ENCODE measurements at regions not wholly inside any gene's neighbourhood (a gene's known extent, or its start where the extent isn't known, plus 50 kb on each side); places are given as distances from the start of the nearest gene placed in this dataset.

DNA sequence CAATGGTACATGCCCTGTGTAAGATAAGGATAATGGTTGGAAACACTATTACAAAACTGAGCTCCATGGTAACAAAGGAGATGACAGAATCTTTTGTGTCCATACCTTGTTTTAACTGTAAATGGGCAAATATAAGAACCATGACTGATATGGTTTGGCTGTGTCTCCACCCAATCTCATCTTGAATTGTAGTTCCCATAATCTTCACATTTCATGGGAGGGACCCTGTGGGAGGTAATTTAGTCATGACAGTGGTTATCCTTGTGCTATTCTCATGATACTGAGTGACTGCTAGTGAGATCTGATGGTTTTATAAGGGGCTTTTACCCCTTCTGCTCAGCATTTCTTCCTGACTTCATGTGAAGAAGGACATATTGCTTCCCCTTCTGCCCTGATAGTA is 211.7 kb upstream of the RGPD4 start:
- Histone ChIP-seq H3K36me3 (no peaks in the 10 kb centered on the region), H3K27me3 (replicated peaks) (no peaks in the 10 kb centered on the region), H3K4me1 (replicated peaks) (no peaks in the 10 kb centered on the region), H3K9me3 (replicated peaks) (0 out of 2 replicates have a peak, but pooled peaks cover 8% of the 10 kb centered on the region), H3K4me3 (no peak overlapping the region), H3K27ac (no peak overlapping the region)
- no peak for DNase-seq (ENCODE audit: low read depth in 1 of 2, low spot score in 2 of 2)

DNA sequence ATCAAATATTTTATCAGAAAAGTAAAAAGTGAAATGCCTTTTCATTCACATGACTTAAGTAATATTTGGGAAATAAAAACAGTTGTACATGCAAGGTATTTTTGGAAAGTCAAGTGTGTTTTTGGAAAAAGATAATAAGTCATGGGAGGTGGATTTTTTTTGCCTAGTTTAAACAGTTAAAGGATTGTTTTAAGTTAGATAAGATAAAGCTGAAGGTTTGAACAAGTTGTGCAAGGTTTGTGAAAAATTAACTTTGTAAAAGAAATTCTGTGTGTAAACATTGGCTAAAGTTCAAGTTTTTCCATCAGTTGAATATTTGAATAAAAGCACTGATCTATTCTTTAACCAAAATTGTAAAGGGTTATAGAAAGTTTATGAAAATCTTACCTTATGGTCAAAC is 207.9 kb upstream of the RGPD4 start:
- Histone ChIP-seq H3K9me3 (replicated peaks) (0 out of 2 replicates have a peak, but pooled peaks cover 11% of the 10 kb centered on the region), H3K36me3 (no peaks in the 10 kb centered on the region), H3K4me1 (replicated peaks) (no peaks in the 10 kb centered on the region), H3K4me3 (no peak overlapping the region), H3K27ac (no peak overlapping the region), H3K27me3 (replicated peaks) (no peaks in the 10 kb centered on the region)
- DNase-seq (ENCODE audit: low read depth in 1 of 2, low spot score in 2 of 2) = no peak

DNA sequence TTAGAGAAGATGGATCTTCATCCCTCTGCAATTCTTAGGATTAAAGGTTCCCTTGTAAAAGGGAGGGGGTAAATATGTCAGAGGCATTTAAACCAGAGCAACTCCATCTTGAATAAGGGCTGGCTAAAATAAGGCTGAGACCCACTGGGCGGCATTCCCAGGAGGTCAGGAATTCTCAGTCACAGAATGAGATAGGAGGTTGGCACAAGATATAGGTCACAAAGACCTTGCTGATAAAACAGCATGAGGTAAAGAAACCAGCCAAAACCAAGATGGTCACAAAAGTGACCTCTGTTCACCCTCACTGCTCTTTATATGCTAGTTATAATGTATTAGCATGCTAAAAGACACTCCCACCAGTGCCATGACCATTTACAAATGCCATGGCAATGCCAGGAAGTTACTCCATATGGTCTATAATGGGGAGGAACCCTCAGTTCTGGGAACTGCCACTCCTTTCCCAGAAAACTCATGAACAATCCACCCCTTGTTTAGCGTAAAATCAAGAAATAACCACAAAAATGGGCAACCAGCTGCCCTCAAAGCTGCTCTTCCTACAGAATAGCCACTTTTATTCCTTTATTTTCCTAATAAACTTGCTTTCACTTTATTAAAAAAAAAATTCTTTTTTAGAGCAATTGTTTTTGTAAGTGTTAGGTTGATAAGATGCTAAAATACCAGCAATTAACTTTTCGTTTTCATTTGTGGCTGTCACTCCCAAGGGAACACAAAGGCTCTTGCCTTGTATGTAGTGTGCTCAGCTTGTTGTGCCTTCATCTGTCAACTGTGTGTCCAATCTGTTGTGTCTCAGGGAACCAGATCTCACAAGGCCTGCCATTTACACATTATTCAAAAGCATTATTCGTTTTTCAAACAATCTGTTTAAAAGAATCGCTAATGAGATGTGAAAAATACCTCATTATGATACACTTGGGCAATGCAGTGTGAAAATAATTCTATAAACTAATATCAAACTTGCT is 205.2 kb upstream of the RGPD4 start:
- no peak overlapping the region for H3K27ac ChIP-seq
- H3K27me3 ChIP-seq (replicated peaks) = no peaks in the 10 kb centered on the region
- 0 out of 2 replicates have a peak, but pooled peaks cover 11% of the 10 kb centered on the region for H3K9me3 ChIP-seq (replicated peaks)
- no peak overlapping the region for H3K4me3 ChIP-seq
- no peaks in the 10 kb centered on the region for H3K4me1 ChIP-seq (replicated peaks)
- no peak for DNase-seq (ENCODE audit: low read depth in 1 of 2, low spot score in 2 of 2)
- H3K36me3 ChIP-seq = no peaks in the 10 kb centered on the region

DNA sequence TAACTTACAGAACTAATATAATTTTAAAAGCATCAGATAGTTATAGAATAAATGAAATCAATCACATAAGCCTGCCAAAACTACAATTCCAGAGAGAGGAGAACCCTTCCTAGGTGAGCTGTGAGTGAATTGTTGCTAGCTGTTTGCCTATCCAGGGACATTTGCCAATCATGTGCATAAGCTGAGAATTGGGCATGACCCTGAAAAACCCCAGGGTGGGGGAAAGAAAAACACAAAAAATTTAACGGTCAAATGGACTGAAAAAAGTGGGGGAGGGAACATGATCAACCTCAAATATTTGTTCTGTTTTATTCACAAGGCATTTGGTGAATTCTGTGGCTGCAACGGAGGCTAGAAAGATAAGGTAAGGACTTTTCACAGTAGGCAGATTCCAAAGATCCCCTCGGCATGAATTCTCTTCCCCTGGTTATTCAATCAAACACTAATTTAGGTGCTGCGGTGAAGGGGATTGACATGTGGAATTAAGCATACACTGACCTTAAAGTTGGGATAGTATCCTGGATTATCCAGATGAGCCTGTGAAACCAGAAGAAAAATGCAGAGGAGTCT is 203.9 kb upstream of the RGPD4 start:
- Histone ChIP-seq H3K4me3 (no peak overlapping the region), H3K9me3 (replicated peaks) (0 out of 2 replicates have a peak, but pooled peaks cover 10% of the 10 kb centered on the region), H3K4me1 (replicated peaks) (no peaks in the 10 kb centered on the region), H3K27ac (no peak overlapping the region), H3K36me3 (no peaks in the 10 kb centered on the region), H3K27me3 (replicated peaks) (no peaks in the 10 kb centered on the region)
- no peak for DNase-seq (ENCODE audit: low read depth in 1 of 2, low spot score in 2 of 2)

DNA sequence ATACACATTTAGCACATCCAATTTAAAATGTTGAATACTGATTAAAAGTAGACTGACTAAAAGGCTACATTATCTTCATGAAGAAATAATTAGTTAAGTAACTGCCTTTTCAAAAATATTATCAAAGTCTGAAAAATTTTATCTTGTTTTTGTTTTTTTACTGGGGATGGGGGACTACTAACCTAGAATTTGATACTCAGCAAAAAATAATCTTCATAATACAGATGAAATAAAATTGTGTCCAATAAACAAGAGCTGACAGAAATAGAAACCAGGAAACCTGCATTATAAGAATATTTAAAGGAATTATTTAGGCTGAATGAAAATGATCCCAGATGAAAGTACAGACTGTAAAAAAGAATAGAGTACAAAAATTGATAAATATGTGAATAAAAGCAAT is 200.7 kb upstream of the RGPD4 start:
- Histone ChIP-seq H3K4me1 (replicated peaks) (no peaks in the 10 kb centered on the region), H3K36me3 (no peaks in the 10 kb centered on the region), H3K27ac (no peak overlapping the region), H3K27me3 (replicated peaks) (no peaks in the 10 kb centered on the region), H3K9me3 (replicated peaks) (no peaks in the 10 kb centered on the region), H3K4me3 (no peak overlapping the region)
- DNase-seq (ENCODE audit: low read depth in 1 of 2, low spot score in 2 of 2) = no peak

DNA sequence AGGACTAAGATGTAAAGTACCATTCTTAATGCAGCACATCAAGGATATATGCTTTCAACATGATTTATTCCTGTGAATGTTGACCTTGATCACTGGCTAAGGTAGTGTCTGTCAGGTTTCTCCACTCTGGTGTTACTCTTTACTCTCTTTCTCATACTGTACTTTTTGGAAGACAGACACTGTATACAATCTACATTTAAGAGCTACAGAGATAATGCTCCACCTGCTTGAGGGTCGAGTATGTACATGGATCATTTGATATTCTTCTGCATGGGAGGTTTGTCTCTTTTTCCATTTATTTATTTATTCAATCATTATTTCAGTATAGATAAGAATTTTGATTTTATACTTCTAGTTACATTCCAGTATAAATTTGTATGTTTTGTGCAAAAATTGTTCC is 199.5 kb upstream of the RGPD4 start:
- Histone ChIP-seq H3K27me3 (replicated peaks) (no peaks in the 10 kb centered on the region), H3K36me3 (no peaks in the 10 kb centered on the region), H3K27ac (no peak overlapping the region), H3K9me3 (replicated peaks) (no peaks in the 10 kb centered on the region), H3K4me3 (no peak overlapping the region), H3K4me1 (replicated peaks) (no peaks in the 10 kb centered on the region)
- DNase-seq (ENCODE audit: low read depth in 1 of 2, low spot score in 2 of 2) = no peak

DNA sequence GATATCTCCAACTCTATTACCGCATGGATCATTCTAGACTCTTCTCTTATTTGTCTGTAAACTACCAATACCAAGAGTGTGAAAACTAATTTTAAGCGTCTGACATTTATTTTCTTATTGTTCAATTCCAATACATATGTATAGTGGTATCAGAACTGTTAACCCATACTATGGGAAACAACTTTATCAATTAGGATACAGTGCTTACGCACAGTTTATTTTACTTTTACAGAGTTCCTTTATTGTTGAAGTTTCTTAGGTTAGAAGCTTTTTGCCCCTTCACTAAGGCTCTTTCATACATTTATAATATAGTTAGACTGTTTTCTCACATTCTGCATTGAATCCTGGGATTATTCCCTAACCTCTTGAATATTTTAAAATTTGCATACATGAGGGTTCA is 198.8 kb upstream of the RGPD4 start:
- Histone ChIP-seq H3K9me3 (replicated peaks) (no peaks in the 10 kb centered on the region), H3K36me3 (no peaks in the 10 kb centered on the region), H3K4me1 (replicated peaks) (no peaks in the 10 kb centered on the region), H3K27ac (no peak overlapping the region), H3K4me3 (no peak overlapping the region), H3K27me3 (replicated peaks) (no peaks in the 10 kb centered on the region)
- DNase-seq (ENCODE audit: low read depth in 1 of 2, low spot score in 2 of 2) = no peak

DNA sequence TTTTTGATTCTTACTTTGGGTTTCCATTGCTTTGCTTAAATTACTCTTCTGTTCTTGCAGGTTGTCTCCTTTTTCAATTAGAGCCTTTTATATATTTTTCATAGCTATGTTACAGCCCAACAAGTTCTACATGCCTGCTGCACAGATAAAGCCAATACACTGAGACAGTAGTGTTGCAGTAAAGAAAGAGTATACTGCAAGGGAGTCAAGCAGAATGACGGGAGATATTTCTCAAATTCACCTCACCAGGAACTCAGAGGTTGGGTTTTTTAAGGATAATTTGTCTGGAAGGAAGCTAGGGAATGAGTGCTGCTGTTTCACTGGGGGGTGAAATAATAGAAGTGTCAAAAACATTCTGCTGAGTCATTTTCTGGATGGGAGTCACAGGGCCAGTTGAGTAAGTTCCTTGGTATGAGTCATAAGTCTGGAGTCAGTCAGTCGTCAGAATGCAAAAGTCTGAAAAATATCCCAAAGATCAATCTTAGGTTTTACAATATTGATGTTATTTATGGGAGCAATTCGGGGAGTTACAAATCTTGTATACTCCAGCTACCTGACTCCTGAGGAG is 193.0 kb upstream of the RGPD4 start:
- H3K27ac ChIP-seq = peak overlapping the region; percentile 48
- H3K4me1 ChIP-seq (replicated peaks) = peaks cover 7% of the 10 kb centered on the region; the same call in 1 of the 2 replicates
- no peaks in the 10 kb centered on the region for H3K36me3 ChIP-seq
- H3K9me3 ChIP-seq (replicated peaks) = no peaks in the 10 kb centered on the region
- H3K4me3 ChIP-seq = no peak overlapping the region
- no peaks in the 10 kb centered on the region for H3K27me3 ChIP-seq (replicated peaks)
- peak; percentile 45 to 46 for DNase-seq (ENCODE audit: low read depth in 1 of 2, low spot score in 2 of 2)

DNA sequence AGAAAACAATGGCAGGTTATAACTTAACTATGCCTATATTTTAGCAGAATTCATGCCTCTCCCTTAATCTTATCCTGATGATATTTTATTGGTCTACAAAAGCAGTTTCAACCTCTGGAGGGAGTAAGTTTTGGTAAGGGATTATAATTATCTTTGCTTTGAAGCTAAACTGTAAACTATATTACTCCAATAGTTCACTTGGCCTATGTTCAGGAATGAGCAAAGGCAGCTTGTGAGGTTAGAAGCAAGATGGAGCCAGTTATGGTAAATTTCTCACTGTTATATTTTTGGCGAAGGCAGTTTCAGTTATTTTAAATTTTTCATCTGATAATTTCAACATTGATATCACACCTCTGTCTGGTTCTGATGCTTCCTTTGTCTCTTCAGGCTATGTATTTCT is 192.5 kb upstream of the RGPD4 start:
- Histone ChIP-seq H3K27ac (peak overlapping the region; percentile 48), H3K36me3 (no peaks in the 10 kb centered on the region), H3K9me3 (replicated peaks) (no peaks in the 10 kb centered on the region), H3K4me3 (no peak overlapping the region), H3K27me3 (replicated peaks) (no peaks in the 10 kb centered on the region), H3K4me1 (replicated peaks) (peaks cover 7% of the 10 kb centered on the region; the same call in 1 of the 2 replicates)
- DNase-seq (ENCODE audit: low read depth in 1 of 2, low spot score in 2 of 2) = peak in 1 of 2 experiments; percentile 8

DNA sequence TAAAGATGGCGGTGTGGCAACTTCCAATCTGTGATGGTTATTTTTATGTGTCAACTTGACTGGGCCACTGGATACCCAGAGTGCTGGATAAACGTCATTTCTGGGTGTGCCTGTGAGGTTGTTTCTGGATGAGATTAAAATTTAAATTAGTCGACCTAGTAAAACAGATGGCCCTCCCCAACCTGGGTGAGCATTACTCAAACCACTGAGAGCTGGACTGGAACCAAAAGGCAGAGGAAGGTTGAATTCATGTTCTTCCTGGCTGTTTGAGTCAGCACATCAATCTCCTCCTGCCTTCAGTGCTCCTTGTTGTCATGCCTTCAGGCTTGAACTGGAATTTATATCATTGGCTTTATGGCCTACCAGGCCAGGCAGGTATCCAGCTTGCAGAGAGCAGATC is 190.8 kb upstream of the RGPD4 start:
- Histone ChIP-seq H3K9me3 (replicated peaks) (no peaks in the 10 kb centered on the region), H3K4me3 (no peak overlapping the region), H3K36me3 (no peaks in the 10 kb centered on the region), H3K27me3 (replicated peaks) (no peaks in the 10 kb centered on the region), H3K27ac (no peak overlapping the region), H3K4me1 (replicated peaks) (peaks cover 7% of the 10 kb centered on the region; the same call in 1 of the 2 replicates)
- DNase-seq (ENCODE audit: low read depth in 1 of 2, low spot score in 2 of 2) = no peak

DNA sequence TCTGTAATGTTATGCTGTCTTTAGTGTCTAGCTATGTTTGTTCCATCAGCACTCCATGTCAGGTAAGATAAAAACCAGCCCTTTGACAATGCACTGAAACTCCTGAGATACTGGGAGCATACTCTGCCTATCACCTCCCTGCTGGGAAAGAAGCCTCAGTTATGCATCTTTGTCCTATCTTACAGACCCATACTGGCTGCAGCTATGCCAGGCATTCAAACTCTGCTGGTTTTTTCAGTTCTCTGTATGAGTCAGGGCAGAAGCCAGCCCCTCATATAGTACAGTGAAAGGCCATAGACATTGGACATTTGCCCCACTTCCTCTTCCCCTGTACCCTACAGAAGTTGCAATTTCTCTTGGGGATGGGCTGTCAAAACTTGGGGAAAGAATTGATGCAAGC is 181.1 kb upstream of the RGPD4 start:
- no peak for DNase-seq (ENCODE audit: low read depth in 1 of 2, low spot score in 2 of 2)
- H3K27ac ChIP-seq = no peak overlapping the region
- H3K27me3 ChIP-seq (replicated peaks) = no peaks in the 10 kb centered on the region
- no peaks in the 10 kb centered on the region for H3K4me1 ChIP-seq (replicated peaks)
- H3K36me3 ChIP-seq = no peaks in the 10 kb centered on the region
- H3K4me3 ChIP-seq = no peak overlapping the region
- 0 out of 2 replicates have a peak, but pooled peaks cover 6% of the 10 kb centered on the region for H3K9me3 ChIP-seq (replicated peaks)

DNA sequence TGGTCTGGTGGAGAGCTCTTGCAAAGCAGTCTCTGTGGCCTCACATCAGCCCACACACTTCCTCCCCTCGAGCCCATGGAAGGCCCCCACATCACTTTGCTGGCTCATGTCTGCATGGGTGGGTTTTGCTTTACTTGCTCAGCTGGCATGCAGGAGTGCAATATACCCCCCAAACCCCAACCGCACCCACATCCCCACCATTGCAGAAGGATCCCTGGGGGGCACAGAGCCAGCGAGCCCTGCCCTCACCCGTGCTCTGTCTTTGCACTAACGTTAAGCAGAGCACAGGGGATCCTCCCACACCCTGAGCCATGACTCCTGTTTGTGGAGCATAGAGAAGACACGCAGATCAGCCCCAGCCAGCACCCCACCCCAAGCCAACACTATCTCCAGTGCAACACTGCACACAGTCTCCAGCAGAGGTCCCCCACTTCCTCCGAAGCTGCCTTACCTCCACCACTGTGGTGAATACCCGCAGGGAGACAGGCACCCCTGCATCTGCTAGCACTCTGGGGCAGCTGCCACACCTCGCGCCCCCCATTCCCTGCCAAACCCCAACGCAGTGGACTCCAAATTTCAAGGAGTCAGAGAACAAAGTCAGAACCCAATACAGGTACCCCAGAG is 177.8 kb upstream of the RGPD4 start:
- Histone ChIP-seq H3K27ac (no peak overlapping the region), H3K4me3 (no peak overlapping the region), H3K36me3 (no peaks in the 10 kb centered on the region), H3K4me1 (replicated peaks) (no peaks in the 10 kb centered on the region), H3K27me3 (replicated peaks) (no peaks in the 10 kb centered on the region), H3K9me3 (replicated peaks) (0 out of 2 replicates have a peak, but pooled peaks cover 3% of the 10 kb centered on the region)
- no peak for DNase-seq (ENCODE audit: low read depth in 1 of 2, low spot score in 2 of 2)

DNA sequence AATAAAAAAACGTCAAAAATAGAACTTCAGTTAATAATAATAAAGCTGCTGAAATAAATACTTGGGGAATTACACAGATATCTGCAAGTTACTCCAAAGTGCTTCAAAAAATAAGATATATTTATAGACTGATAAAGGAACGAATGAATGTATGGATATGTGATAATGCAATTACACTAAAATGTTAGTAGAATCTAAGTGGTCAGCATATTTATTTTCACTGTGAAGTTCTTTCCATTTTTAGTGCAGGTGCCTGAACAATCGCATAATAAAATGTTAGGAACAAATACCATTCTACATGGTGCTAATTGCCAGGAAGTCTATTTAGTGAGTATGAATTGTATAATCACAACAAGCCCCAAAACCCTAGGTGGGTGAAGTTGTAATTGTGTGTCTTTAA is 169.6 kb upstream of the RGPD4 start:
- Histone ChIP-seq H3K27me3 (replicated peaks) (no peaks in the 10 kb centered on the region), H3K4me1 (replicated peaks) (no peaks in the 10 kb centered on the region), H3K36me3 (no peaks in the 10 kb centered on the region), H3K27ac (no peak overlapping the region), H3K4me3 (no peak overlapping the region), H3K9me3 (replicated peaks) (no peaks in the 10 kb centered on the region)
- DNase-seq (ENCODE audit: low read depth in 1 of 2, low spot score in 2 of 2) = no peak

DNA sequence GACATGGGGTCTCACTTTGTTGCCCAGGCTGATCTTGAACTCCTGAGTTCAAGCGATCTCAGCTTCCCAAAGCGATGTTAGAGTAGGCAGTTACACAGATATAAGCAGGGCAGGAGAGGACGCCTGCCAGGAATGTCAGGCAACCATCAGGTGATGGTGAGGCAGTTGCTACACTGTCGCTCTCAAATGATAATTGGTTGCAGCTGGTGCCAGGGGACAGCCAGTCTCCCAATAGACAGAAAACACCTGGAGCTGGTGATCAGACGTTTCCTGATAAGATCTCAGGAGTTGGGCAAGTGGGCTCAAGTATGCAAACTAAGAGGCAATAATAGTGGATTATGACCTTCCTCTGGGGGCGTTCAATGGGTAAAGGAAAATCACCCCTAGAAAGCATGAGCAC is 163.1 kb upstream of the RGPD4 start:
- Histone ChIP-seq H3K4me1 (replicated peaks) (no peaks in the 10 kb centered on the region), H3K27ac (no peak overlapping the region), H3K9me3 (replicated peaks) (no peaks in the 10 kb centered on the region), H3K27me3 (replicated peaks) (no peaks in the 10 kb centered on the region), H3K4me3 (no peak overlapping the region), H3K36me3 (no peaks in the 10 kb centered on the region)
- DNase-seq (ENCODE audit: low read depth in 1 of 2, low spot score in 2 of 2) = no peak
